Left lung (tissue), 4 donors: ENCODE measurements at regions not wholly inside any gene's neighbourhood (a gene's known extent, or its start where the extent isn't known, plus 50 kb on each side); places are given as distances from the start of the nearest gene placed in this dataset.

Experiments used
- ATAC-seq: fragments of 200-7000 bp; cut with Tn5 transposase; one replicate; pipeline ENCODE4 v1.9.1; 2020; ENCODE audit warnings: moderate library complexity
- DNase-seq, 4 donors: peaks; one replicate each; pipeline ENCODE4 v3.0.0-alpha.2; 2013 to 2020
- H3K27ac ChIP-seq, 2 donors: fragments of 200-600 bp; sonication (generic) in 1 of 2; one replicate each; pipeline versions ENCODE4 v1.5.0 to v1.8.0; 2020 to 2021
- H3K27me3 ChIP-seq, 2 donors: fragments of 200-600 bp; sonication (generic) in 1 of 2; one replicate each; pipeline versions ENCODE4 v1.5.0 to v1.8.0; 2020 to 2021
- H3K36me3 ChIP-seq, 2 donors: fragments of 200-600 bp; sonication (generic) in 1 of 2; one replicate each; pipeline versions ENCODE4 v1.5.0 to v1.8.0; 2020 to 2021
- H3K4me1 ChIP-seq, 2 donors: fragments of 200-600 bp; one replicate each; pipeline ENCODE4 v1.8.0; 2021
- H3K4me3 ChIP-seq, 2 donors: fragments of 200-600 bp; sonication (generic) in 1 of 2; one replicate each; pipeline versions ENCODE4 v1.5.0 to v1.8.0; 2020 to 2021; ENCODE audit warnings: mild to moderate bottlenecking in 1 of 2
- H3K9me3 ChIP-seq, 2 donors: fragments of 200-600 bp; sonication (generic) in 1 of 2; one replicate each; pipeline versions ENCODE4 v1.5.0 to v1.8.0; 2020 to 2021
- intact Hi-C, 2 donors: fragments of 100-400 bp; cut with DNase I; formaldehyde crosslinking; loops; one replicate each; pipeline versions ENCODE4 v1.11.2 to v1.14.2; 2022
- TF ChIP-seq, protein P1 (sequence below), 2 donors: fragments of 200-600 bp; sonication (generic) in 1 of 2; IDR thresholded peaks; one replicate each; pipeline versions ENCODE4 v1.5.0 to v1.8.0; 2021; ENCODE audit warnings: antibody characterized with exemption in 2 of 2
- donor health status: DM: no; HTN: yes; CAD: no.
- donor health status: DM: no; HTN: no; CAD: no.

GRCh38 chr4:20196476-20196875 lies 55.2 kb upstream of the SLIT2 start:
- Histone ChIP-seq H3K4me3 (no peak overlapping the region), H3K9me3 (no peaks in the 10 kb centered on the region), H3K27me3 (no peaks in the 10 kb centered on the region), H3K27ac (no peak overlapping the region), H3K4me1 (no peaks in the 10 kb centered on the region), H3K36me3 (no peaks in the 10 kb centered on the region)
- intact Hi-C loops: no loop called here
- DNase-seq (no peak), ATAC-seq (no peak)
- TF ChIP-seq, protein P1, sequence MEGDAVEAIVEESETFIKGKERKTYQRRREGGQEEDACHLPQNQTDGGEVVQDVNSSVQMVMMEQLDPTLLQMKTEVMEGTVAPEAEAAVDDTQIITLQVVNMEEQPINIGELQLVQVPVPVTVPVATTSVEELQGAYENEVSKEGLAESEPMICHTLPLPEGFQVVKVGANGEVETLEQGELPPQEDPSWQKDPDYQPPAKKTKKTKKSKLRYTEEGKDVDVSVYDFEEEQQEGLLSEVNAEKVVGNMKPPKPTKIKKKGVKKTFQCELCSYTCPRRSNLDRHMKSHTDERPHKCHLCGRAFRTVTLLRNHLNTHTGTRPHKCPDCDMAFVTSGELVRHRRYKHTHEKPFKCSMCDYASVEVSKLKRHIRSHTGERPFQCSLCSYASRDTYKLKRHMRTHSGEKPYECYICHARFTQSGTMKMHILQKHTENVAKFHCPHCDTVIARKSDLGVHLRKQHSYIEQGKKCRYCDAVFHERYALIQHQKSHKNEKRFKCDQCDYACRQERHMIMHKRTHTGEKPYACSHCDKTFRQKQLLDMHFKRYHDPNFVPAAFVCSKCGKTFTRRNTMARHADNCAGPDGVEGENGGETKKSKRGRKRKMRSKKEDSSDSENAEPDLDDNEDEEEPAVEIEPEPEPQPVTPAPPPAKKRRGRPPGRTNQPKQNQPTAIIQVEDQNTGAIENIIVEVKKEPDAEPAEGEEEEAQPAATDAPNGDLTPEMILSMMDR (IDR thresholded peaks at IDR 0.05): no peak

DNA sequence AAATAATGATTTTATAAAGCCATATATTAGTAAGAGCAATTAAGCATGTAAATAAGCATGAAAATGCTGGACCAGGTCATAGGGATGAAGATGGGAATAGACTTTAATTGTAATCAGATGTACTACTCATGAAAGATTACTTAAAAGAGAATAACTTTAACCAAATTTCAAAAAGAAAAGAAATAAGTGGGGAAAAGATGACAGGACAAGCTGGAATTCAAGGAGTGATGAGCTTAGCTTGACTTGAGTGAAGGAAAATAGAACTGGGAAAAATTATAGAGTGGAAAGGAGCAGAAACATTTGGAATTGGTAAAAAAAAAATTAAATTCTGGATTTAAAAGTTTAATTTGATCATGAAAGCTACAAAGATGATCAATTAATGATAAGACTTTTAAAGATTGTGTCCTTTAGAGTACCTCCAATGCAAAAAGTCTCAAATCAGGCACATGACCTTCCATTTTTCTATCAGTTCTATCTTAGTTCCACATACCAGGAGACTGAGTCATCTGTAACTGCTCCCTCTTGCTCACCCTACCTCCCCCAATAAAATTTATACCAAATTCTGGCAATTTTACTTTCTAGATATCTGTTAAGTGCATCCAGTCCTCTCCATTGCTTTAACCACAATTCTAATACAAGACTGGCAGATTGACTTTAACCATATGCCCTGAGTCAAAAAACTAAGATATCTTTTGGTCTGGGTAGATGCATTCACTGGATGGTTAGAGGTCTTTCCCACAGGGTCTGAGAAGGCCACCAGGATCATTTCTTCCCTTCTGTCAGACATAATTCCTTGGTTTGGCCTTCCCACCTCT lies 56.4 kb upstream of the SLIT2 start:
- H3K4me3 ChIP-seq: no peak overlapping the region
- intact Hi-C loops: no loop called here
- H3K27me3 ChIP-seq: no peaks in the 10 kb centered on the region
- ATAC-seq: no peak
- H3K4me1 ChIP-seq: no peaks in the 10 kb centered on the region
- TF ChIP-seq, protein P1 (IDR thresholded peaks at IDR 0.05): no peak
- no peak overlapping the region for H3K27ac ChIP-seq
- H3K36me3 ChIP-seq: no peaks in the 10 kb centered on the region
- H3K9me3 ChIP-seq: peaks cover 0 to 8% of the 10 kb centered on the region in 2 donors
- DNase-seq: no peak

DNA sequence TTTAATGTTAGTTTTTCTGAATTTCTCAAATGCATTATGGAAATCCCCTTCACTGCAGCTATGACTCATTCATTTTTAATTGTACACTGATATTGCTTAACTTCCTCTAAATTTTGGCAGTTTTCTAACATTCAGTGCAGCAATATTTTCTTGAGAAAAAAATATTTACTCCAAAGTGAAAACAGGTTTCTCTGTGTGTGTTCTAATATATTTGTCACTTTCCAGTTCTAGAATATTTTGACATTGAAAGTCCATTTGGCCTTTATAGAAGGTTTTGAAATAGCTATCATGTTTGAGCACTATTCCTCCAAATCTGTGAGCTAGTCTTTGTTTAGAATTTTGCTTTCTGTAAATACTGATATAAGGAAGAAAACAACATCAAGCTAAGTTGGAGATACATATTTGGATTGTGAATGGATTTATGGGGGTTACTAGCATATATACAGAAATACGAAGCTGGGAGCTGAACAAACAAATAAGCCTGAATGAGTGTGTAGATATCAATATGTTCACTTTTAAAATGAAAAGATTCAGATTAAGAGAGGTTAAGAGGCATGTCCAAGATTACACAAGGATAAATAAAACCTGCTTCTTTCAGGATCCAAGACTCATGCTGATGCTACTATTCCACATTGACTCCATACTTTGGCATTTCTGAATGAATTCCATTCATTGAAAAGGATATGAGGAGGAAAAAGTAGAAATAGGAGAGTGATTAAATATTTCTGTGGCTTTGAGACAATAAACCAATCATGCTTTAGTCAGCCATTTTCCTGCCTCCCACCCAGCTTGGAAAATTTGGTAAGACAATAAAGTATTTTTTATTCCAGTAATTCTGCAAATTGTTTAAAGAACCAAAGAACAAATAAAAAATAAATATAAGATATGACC lies 57.3 kb upstream of the SLIT2 start:
- DNase-seq (peak in 2 of 4 donors; percentile 56 to 73), ATAC-seq (peak; percentile 43)
- intact Hi-C loops: no loop called here
- Histone ChIP-seq H3K27me3 (no peaks in the 10 kb centered on the region), H3K4me3 (no peak overlapping the region), H3K36me3 (no peaks in the 10 kb centered on the region), H3K9me3 (peaks cover 0 to 14% of the 10 kb centered on the region in 2 donors), H3K4me1 (no peaks in the 10 kb centered on the region), H3K27ac (peak overlapping the region; percentile 50 to 71)
- TF ChIP-seq, protein P1 (IDR thresholded peaks at IDR 0.05): no peak

DNA sequence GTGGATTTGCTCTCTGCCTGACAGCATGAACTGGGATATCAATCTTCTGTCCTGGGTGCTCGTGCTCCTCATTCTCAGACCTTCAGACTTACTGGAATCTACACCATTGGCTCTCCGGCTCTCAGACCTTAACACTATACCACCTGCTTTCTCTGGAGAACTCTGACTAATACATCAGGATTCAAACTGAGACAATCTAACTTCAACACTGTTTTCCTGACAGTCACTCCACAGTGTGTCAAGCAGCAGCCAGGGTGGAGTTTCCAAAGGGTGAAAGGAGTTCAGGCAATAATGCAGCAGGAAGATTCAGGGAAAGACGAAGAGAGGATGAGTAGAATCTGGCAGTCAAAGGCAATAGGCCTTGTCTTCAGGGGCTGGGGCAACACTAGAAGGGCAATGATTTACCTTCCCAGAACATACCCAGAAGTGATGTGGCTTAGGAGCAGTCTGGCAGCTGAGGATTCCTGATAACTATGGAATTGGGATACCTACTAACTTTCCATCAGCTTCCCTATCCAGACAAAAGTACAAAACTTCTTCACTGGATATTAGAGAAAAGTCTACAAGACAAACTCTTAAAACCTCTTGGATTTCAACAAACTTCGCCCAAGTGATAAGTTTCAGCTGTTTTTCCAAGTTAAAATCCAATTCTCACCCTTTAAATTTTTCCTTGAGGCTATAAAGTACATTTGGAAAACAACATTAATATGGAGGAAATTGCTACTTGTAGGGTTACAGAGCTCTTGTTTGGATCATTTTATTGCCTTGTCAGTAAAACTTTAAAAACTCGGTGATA lies 58.4 kb upstream of the SLIT2 start:
- Histone ChIP-seq H3K36me3 (no peaks in the 10 kb centered on the region), H3K27ac (peak overlapping the region; percentile 50 to 71), H3K4me1 (no peaks in the 10 kb centered on the region), H3K27me3 (no peaks in the 10 kb centered on the region), H3K4me3 (no peak overlapping the region), H3K9me3 (peaks cover 0 to 16% of the 10 kb centered on the region in 2 donors)
- DNase-seq (peak in 2 of 4 donors; percentile 23 to 38), ATAC-seq (no peak)
- TF ChIP-seq, protein P1 (IDR thresholded peaks at IDR 0.05): no peak
- intact Hi-C loops: no loop called here
